Activated naive CD8-positive, alpha-beta T cell treated with anti-CD3 and anti-CD28 coated beads, Interleukin-2, amount 10 ng/mL, durations not matched to agents 7 days and 5 days (primary cell): ENCODE measurements at regions not wholly inside any gene's neighbourhood (a gene's known extent, or its start where the extent isn't known, plus 50 kb on each side); places are given as distances from the start of the nearest gene placed in this dataset.

ENCODE experiments used
- ATAC-seq: fragments of 150-1000 bp; cut with Tn5 transposase; one replicate; pipeline ENCODE4 v1.10.0; 2021; ENCODE audit warnings: low read depth, moderate library complexity
- POLR2A ChIA-PET: fragments of 350-600 bp; sonication (Branson Sonifier 250); formaldehyde crosslinking; loops from one replicate; lab custom pipeline; 2021; ENCODE audit warnings: antibody characterized with exemption; lab: Charles Lee
- DNase-seq: peaks from one replicate; pipeline ENCODE4 v3.0.0; 2021
- H3K27ac Mint-ChIP-seq: one replicate; pipeline ENCODE4 v1.8.0; 2022; ENCODE audit warnings: mild to moderate bottlenecking, mixed read lengths
- H3K27me3 Mint-ChIP-seq: one replicate; pipeline ENCODE4 v1.8.0; 2022; ENCODE audit warnings: mild to moderate bottlenecking, moderate library complexity, mixed read lengths
- H3K36me3 Mint-ChIP-seq: one replicate; pipeline ENCODE4 v1.8.0; 2021; ENCODE audit warnings: mild to moderate bottlenecking, mixed read lengths
- H3K4me1 Mint-ChIP-seq: one replicate; pipeline ENCODE4 v1.8.0; 2021; ENCODE audit warnings: mixed read lengths
- H3K4me3 Mint-ChIP-seq: one replicate; pipeline ENCODE4 v1.8.0; 2022; ENCODE audit warnings: mild to moderate bottlenecking, moderate library complexity, mixed read lengths
- H3K9me3 Mint-ChIP-seq: one replicate; pipeline ENCODE4 v1.8.0; 2021; ENCODE audit warnings: mixed read lengths

- Mint-ChIP-seq H3K4me3 (no peak overlapping the region), H3K4me1 (no peaks in the 10 kb centered on the region), H3K9me3 (no peaks in the 10 kb centered on the region), H3K27ac (no peak overlapping the region), H3K27me3 (no peaks in the 10 kb centered on the region), H3K36me3 (no peaks in the 10 kb centered on the region)
- DNase-seq (no peak), ATAC-seq (no peak)
- POLR2A ChIA-PET: no interaction called here
These were observed 148.0 kb upstream of the BMP4 start for GRCh38 chr14:54104601-54105145.

DNA sequence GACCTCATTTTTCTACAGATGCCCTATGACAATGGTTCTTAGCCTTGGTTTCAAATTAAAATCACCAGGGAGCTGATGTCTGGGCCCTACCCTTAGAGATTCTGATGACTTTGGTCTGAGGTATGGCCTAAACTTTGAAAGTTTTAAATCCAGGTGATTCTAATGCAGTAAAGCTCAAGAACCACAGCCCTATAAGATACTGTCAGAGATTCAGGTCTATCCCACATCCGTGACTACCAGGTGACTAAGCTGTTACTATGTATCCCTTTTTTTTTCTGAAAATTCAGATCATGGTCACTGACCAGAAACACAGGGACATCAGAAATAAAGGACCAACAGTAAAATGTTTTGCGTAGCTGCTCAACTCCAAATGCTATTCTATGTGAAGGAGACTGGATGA is 148.8 kb upstream of the BMP4 start:
- Mint-ChIP-seq H3K9me3 (no peaks in the 10 kb centered on the region), H3K4me1 (no peaks in the 10 kb centered on the region), H3K4me3 (no peak overlapping the region), H3K36me3 (no peaks in the 10 kb centered on the region), H3K27me3 (no peaks in the 10 kb centered on the region), H3K27ac (no peak overlapping the region)
- DNase-seq (no peak), ATAC-seq (no peak)
- POLR2A ChIA-PET: no interaction called here

GRCh38 chr14:54105898-54106297 is 149.3 kb upstream of the BMP4 start:
- POLR2A ChIA-PET: no interaction called here
- no peaks in the 10 kb centered on the region for H3K27me3 Mint-ChIP-seq
- H3K4me1 Mint-ChIP-seq: no peaks in the 10 kb centered on the region
- no peaks in the 10 kb centered on the region for H3K36me3 Mint-ChIP-seq
- no peak for ATAC-seq
- H3K4me3 Mint-ChIP-seq: no peak overlapping the region
- no peak overlapping the region for H3K27ac Mint-ChIP-seq
- no peaks in the 10 kb centered on the region for H3K9me3 Mint-ChIP-seq
- no peak for DNase-seq

GRCh38 chr14:54106661-54107377 is 150.2 kb upstream of the BMP4 start:
- no peak for DNase-seq
- ATAC-seq: no peak
- POLR2A ChIA-PET: no interaction called here
- no peaks in the 10 kb centered on the region for H3K27me3 Mint-ChIP-seq
- H3K27ac Mint-ChIP-seq: no peak overlapping the region
- H3K4me3 Mint-ChIP-seq: no peak overlapping the region
- H3K36me3 Mint-ChIP-seq: no peaks in the 10 kb centered on the region
- no peaks in the 10 kb centered on the region for H3K4me1 Mint-ChIP-seq
- H3K9me3 Mint-ChIP-seq: no peaks in the 10 kb centered on the region

GRCh38 chr14:54108481-54109471 is 152.2 kb upstream of the BMP4 start:
- no peak overlapping the region for H3K27ac Mint-ChIP-seq
- H3K4me1 Mint-ChIP-seq: no peaks in the 10 kb centered on the region
- no peak for ATAC-seq
- H3K36me3 Mint-ChIP-seq: no peaks in the 10 kb centered on the region
- POLR2A ChIA-PET: no interaction called here
- no peak for DNase-seq
- H3K27me3 Mint-ChIP-seq: no peaks in the 10 kb centered on the region
- no peaks in the 10 kb centered on the region for H3K9me3 Mint-ChIP-seq
- no peak overlapping the region for H3K4me3 Mint-ChIP-seq

- H3K4me3 Mint-ChIP-seq: no peak overlapping the region
- no peak for DNase-seq
- H3K9me3 Mint-ChIP-seq: no peaks in the 10 kb centered on the region
- ATAC-seq: no peak
- POLR2A ChIA-PET: no interaction called here
- no peaks in the 10 kb centered on the region for H3K27me3 Mint-ChIP-seq
- H3K4me1 Mint-ChIP-seq: no peaks in the 10 kb centered on the region
- H3K36me3 Mint-ChIP-seq: no peaks in the 10 kb centered on the region
- H3K27ac Mint-ChIP-seq: no peak overlapping the region
These were observed 153.0 kb upstream of the BMP4 start for GRCh38 chr14:54109521-54110120.

GRCh38 chr14:54114941-54115340 is 158.3 kb upstream of the BMP4 start:
- no peaks in the 10 kb centered on the region for H3K9me3 Mint-ChIP-seq
- H3K27me3 Mint-ChIP-seq: no peaks in the 10 kb centered on the region
- no peak overlapping the region for H3K4me3 Mint-ChIP-seq
- DNase-seq (no peak), ATAC-seq (no peak)
- no peaks in the 10 kb centered on the region for H3K36me3 Mint-ChIP-seq
- H3K4me1 Mint-ChIP-seq: no peaks in the 10 kb centered on the region
- POLR2A ChIA-PET: no interaction called here
- H3K27ac Mint-ChIP-seq: no peak overlapping the region

DNA sequence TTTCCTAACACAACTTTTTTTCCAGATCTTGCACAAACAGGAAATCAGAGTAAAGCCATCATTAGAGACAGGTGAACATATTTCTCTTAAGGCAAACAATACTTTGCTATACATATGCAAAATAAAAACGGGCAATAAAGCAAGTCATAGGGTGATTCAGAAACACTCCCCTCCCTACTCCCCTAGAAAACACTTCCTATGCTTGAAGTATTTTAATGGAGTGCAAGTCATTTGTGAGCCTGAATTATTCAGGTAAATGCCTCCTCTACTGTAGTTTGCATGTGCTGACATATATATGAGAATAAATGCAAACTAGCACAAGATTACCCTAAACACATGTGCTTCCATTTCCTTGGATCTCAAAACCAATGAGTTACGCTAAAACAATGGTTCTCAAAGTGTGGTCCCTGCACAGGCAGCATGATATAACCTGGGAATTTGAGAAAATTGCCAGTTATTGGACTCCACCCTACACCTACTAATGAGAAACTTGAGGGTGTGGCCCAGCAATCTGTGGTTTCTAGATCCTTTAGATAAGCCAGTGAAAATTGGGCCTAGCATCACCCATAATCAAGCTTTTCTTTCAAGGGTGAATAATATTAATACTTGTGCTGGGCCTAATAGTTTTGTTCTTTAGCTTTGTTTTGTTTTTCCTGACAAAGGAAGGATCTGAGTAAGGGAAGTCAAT is 159.7 kb upstream of the BMP4 start:
- no peaks in the 10 kb centered on the region for H3K4me1 Mint-ChIP-seq
- ATAC-seq: no peak
- no peak overlapping the region for H3K4me3 Mint-ChIP-seq
- no peak for DNase-seq
- H3K27me3 Mint-ChIP-seq: peaks cover 2% of the 10 kb centered on the region
- H3K36me3 Mint-ChIP-seq: no peaks in the 10 kb centered on the region
- no peaks in the 10 kb centered on the region for H3K9me3 Mint-ChIP-seq
- POLR2A ChIA-PET: no interaction called here
- H3K27ac Mint-ChIP-seq: no peak overlapping the region

DNA sequence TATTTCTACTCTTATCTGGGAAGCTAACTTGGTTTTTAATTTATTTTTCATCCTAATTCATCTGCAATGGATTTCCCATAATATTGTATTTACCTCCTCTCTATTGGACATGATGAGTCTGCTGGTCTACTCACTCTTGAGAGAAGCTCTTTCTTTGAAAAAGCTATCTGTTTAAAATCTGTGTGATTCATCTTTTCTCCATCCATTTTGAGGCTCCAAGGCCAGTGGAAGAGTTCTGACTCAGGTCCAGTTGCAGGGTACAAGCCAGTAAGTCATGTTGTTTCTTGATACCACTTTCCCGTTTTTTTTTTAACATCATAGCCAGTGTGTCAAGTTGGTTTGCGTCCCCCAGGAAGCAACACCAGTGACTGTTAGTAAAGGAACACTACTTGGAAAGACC is 160.3 kb upstream of the BMP4 start:
- Mint-ChIP-seq H3K4me3 (no peak overlapping the region), H3K27ac (no peak overlapping the region), H3K4me1 (no peaks in the 10 kb centered on the region), H3K27me3 (peaks cover 2% of the 10 kb centered on the region), H3K9me3 (no peaks in the 10 kb centered on the region), H3K36me3 (no peaks in the 10 kb centered on the region)
- POLR2A ChIA-PET: no interaction called here
- ATAC-seq (no peak), DNase-seq (no peak)

DNA sequence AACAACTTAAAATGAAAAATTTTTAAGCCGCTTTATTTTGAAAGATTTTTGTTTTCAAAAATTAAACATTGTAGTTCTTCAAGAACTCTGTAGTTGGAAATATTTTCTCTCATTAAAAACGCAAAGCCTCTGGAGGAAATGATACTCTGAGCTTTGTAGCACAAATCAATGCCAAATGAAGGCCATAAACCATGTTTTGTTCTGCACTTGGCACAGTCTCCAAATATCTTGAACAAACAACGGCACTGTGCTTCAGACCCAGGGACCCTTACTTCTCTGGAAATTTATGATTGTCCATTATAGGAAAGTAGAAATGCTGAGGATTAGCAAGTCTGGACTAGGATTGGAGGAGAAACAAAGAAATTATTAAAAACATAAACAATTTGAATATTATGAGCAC is 160.8 kb upstream of the BMP4 start:
- no peak overlapping the region for H3K4me3 Mint-ChIP-seq
- no peaks in the 10 kb centered on the region for H3K36me3 Mint-ChIP-seq
- no peak for DNase-seq
- POLR2A ChIA-PET: no interaction called here
- H3K27me3 Mint-ChIP-seq: peaks cover 2% of the 10 kb centered on the region
- no peak overlapping the region for H3K27ac Mint-ChIP-seq
- ATAC-seq: no peak
- no peaks in the 10 kb centered on the region for H3K9me3 Mint-ChIP-seq
- no peaks in the 10 kb centered on the region for H3K4me1 Mint-ChIP-seq

- Mint-ChIP-seq H3K27me3 (peaks cover 2% of the 10 kb centered on the region), H3K27ac (no peak overlapping the region), H3K4me3 (no peak overlapping the region), H3K36me3 (no peaks in the 10 kb centered on the region), H3K4me1 (no peaks in the 10 kb centered on the region), H3K9me3 (no peaks in the 10 kb centered on the region)
- POLR2A ChIA-PET: no interaction called here
- ATAC-seq (no peak), DNase-seq (no peak)
These were observed 161.3 kb upstream of the BMP4 start for GRCh38 chr14:54117924-54118323.

DNA sequence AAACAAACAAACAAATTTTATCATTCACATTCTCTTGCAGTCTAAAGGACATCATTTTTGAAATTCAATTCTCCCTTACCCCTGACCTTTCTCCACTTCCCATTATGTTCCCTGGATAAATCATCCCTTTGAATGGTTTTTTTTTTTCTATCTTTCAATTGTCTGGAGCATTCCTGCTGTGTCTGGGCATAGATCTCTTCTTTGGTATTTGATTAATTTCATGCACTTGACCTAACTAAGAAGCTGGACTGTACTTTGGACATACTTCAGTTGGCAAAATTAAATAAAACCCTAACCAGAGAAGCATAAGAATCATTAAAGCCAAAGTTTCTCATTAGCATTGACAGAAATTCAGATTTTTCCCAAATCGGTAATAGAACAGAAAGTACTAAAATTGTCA is 163.6 kb upstream of the BMP4 start:
- H3K27ac Mint-ChIP-seq: no peak overlapping the region
- DNase-seq (no peak), ATAC-seq (no peak)
- H3K4me1 Mint-ChIP-seq: no peaks in the 10 kb centered on the region
- peaks cover 2% of the 10 kb centered on the region for H3K27me3 Mint-ChIP-seq
- no peaks in the 10 kb centered on the region for H3K36me3 Mint-ChIP-seq
- H3K9me3 Mint-ChIP-seq: no peaks in the 10 kb centered on the region
- POLR2A ChIA-PET: no interaction called here
- no peak overlapping the region for H3K4me3 Mint-ChIP-seq

- POLR2A ChIA-PET: no interaction called here
- DNase-seq (no peak), ATAC-seq (no peak)
- Mint-ChIP-seq H3K4me1 (no peaks in the 10 kb centered on the region), H3K36me3 (no peaks in the 10 kb centered on the region), H3K9me3 (no peaks in the 10 kb centered on the region), H3K27me3 (peaks cover 2% of the 10 kb centered on the region), H3K27ac (no peak overlapping the region), H3K4me3 (no peak overlapping the region)
These were observed 164.9 kb upstream of the BMP4 start for GRCh38 chr14:54121466-54122027.
